Thoracic aorta (tissue), 2 donors: ENCODE measurements at regions not wholly inside any gene's neighbourhood (a gene's known extent, or its start where the extent isn't known, plus 50 kb on each side); places are given as distances from the start of the nearest gene placed in this dataset.
"Not testable (repeated sequence)": the region's sequence is repeated elsewhere in the genome, so short reads cannot be mapped to it uniquely, and the experiment has no call there.

Experiments used
- ATAC-seq: fragments of 150-250 bp; one replicate; pipeline ENCODE4 v1.8.0; 2017; ENCODE audit warnings: low read depth; ENCODE audit not compliant: insufficient number of reproducible peaks, low FRiP score
- DNase-seq: peaks from one replicate; pipeline ENCODE4 v3.0.0-alpha.2; 2020; ENCODE audit warnings: low spot score
- H3K27ac ChIP-seq, 2 donors: fragments of 200-600 bp; sonication (generic); 1 replicate in 1 of 2; 2 replicates in 1 of 2; pipeline ENCODE4 v1.5.1; 2016; ENCODE audit warnings: mild to moderate bottlenecking in 2 of 2, moderate library complexity in 2 of 2
- H3K27me3 ChIP-seq: fragments of 200-600 bp; sonication (generic); replicated peaks from 2 replicates; pipeline ENCODE4 v1.6.0; 2016; ENCODE audit warnings: mild to moderate bottlenecking; ENCODE audit not compliant: insufficient read depth
- H3K36me3 ChIP-seq: fragments of 200-600 bp; sonication (generic); one replicate; pipeline ENCODE4 v1.5.1; 2016
- H3K4me1 ChIP-seq, 2 donors: fragments of 200-600 bp; sonication (generic); 1 replicate in 1 of 2; 2 replicates in 1 of 2; pipeline versions ENCODE4 v1.5.1 to v1.6.0; 2016; ENCODE audit warnings: low read depth in 2 of 2, mild to moderate bottlenecking in 1 of 2; ENCODE audit not compliant: control insufficient read depth in 1 of 2
- H3K4me3 ChIP-seq: fragments of 200-600 bp; sonication (generic); 2 replicates; pipeline ENCODE4 v1.5.1; 2016; ENCODE audit warnings: mild to moderate bottlenecking
- H3K9me3 ChIP-seq: fragments of 200-600 bp; sonication (generic); 2 replicates; pipeline ENCODE4 v1.5.1; 2016
- CTCF ChIP-seq: fragments of 200-600 bp; sonication (generic); IDR thresholded peaks from one replicate; pipeline ENCODE4 v1.5.1; 2019; ENCODE audit warnings: antibody characterized with exemption

DNA sequence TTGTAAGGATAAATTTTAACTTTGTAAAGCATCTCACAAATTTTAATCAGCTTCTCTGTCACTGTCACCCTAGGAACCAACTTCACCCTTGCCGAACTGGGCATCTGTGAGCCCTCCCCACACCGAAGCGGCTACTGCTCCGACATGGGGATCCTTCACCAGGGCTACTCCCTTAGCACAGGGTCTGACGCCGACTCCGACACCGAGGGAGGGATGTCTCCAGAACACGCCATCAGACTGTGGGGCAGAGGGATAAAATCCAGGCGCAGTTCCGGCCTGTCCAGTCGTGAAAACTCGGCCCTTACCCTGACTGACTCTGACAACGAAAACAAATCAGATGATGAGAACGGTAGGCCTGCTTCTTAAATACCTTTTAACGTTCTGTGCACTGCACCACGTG, 916.3 kb upstream of the WWC1 start:
- Histone ChIP-seq H3K27ac (no peak overlapping the region), H3K27me3 (no peaks in the 10 kb centered on the region), H3K4me1 (no peaks in the 10 kb centered on the region), H3K4me3 (no peak overlapping the region), H3K36me3 (no peaks in the 10 kb centered on the region), H3K9me3 (no peaks in the 10 kb centered on the region)
- DNase-seq (no peak), ATAC-seq (no peak)
- no peak for TF ChIP-seq CTCF

DNA sequence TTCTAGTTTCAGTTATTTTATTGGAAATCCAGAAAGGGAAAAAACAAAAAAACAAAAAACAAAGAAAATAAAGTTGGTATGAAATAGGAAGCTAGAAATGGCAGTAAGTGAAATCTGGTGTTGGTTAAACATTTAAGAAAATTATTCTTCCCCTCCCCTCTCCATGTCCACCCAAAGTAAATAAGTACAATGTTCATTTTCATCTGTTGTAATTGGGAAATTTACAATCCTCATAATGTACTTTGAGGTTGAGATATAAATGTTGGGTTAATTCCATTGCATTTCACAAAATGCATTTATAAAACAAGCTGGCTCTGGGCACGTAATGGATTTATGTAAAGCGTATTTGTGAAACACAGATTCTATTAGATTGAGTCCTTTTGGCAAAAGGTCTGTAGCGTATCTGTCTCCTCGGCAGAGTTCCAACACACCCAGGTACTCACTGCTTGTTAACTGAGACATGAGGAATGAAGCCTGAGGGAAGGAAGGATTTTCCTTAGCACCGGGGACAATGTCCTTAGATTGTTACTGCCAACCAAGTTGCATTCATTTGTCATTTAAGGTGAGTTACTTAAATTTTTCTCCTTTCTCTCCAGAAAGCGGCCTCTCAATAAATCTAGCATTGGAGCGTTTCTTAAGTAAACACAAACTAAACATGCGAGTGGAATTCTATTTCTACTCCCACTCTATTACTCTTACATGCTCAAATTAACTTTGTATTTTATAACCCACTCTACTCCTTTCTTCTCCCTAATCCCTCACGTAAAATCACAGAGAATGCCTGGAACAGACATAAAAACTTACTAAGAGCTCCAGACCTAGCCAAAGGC, 912.3 kb upstream of the WWC1 start:
- ATAC-seq, result no peak
- no peak for DNase-seq
- no peaks in the 10 kb centered on the region for H3K27me3 ChIP-seq
- TF ChIP-seq CTCF, result no peak
- H3K4me1 ChIP-seq, result no peaks in the 10 kb centered on the region
- no peak overlapping the region for H3K4me3 ChIP-seq
- H3K9me3 ChIP-seq, result no peaks in the 10 kb centered on the region
- H3K36me3 ChIP-seq, result no peaks in the 10 kb centered on the region
- H3K27ac ChIP-seq, result no peak overlapping the region

DNA sequence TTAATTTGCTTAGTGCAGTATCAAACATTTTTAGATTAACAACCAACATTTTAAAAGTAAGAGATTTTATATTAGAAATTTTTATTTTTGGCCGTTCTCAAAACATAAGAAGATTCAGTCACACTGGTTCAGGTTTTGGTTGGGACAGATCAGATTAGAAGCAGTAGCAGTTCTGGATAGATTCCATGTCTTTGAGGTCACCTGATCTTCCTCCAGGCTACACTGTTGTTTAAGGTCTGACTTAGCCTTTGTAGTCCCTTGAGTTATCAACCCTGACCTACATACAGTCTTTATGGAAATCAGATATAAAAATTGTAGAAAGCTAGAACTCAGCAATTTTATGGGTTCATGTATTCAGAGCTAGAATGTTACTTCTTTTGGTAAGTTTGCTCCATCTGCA, 910.0 kb upstream of the WWC1 start:
- TF ChIP-seq CTCF, result no peak
- H3K27me3 ChIP-seq, result no peaks in the 10 kb centered on the region
- no peaks in the 10 kb centered on the region for H3K36me3 ChIP-seq
- no peak overlapping the region for H3K27ac ChIP-seq
- H3K4me3 ChIP-seq, result no peak overlapping the region
- ATAC-seq (no peak), DNase-seq (no peak)
- no peaks in the 10 kb centered on the region for H3K4me1 ChIP-seq
- H3K9me3 ChIP-seq, result no peaks in the 10 kb centered on the region

DNA sequence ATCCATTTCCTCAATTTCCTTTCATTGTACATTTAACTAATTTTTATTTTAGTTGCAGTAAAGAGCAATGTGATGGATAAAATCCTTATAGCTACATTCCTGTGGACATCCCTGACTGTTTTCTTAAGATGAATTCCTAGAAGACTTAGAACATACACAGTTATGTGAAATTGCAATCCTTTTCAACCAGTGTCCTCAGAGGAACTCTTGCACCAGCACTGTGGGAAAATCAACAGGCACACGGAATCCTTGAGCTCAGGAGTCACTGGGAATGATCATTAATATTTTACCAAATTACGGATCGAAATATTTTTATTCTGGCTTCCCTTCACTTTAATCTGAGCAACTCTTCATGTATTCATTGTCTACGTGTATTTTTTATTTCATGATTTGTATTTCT, 901.9 kb upstream of the WWC1 start:
- H3K36me3 ChIP-seq, result no peaks in the 10 kb centered on the region
- no peaks in the 10 kb centered on the region for H3K27me3 ChIP-seq
- H3K4me3 ChIP-seq, result no peak overlapping the region
- H3K9me3 ChIP-seq, result no peaks in the 10 kb centered on the region
- no peak overlapping the region for H3K27ac ChIP-seq
- no peak for TF ChIP-seq CTCF
- DNase-seq (no peak), ATAC-seq (no peak)
- no peaks in the 10 kb centered on the region for H3K4me1 ChIP-seq

DNA sequence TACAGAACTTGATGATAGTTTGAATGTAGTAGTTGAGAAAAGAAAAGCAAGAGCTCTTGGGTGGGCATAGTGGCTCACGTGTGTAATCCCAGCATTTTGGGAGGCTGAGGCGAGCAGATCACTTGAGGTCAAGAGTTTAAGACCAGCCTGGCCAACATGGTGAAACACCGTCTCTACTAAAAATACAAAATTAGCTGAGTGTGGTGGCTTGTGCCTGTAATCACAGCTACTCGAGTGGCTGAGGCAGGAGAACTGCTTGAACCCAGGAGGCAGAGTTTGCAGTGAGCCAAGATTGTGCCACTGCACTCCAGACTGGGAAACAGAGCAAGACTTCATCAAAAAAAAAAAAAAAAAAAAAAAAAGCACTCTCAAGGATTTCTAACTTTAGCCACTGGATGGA, 900.2 kb upstream of the WWC1 start:
- not testable (repeated sequence) for H3K9me3 ChIP-seq, H3K36me3 ChIP-seq, DNase-seq, ATAC-seq, H3K27me3 ChIP-seq, H3K27ac ChIP-seq, H3K4me1 ChIP-seq, H3K4me3 ChIP-seq

- Histone ChIP-seq H3K4me3 (no peak overlapping the region), H3K9me3 (no peaks in the 10 kb centered on the region), H3K27ac (no peak overlapping the region), H3K27me3 (no peaks in the 10 kb centered on the region), H3K4me1 (no peaks in the 10 kb centered on the region), H3K36me3 (no peaks in the 10 kb centered on the region)
- ATAC-seq, result no peak
- no peak for DNase-seq
- TF ChIP-seq CTCF, result no peak
Observed at GRCh38 chr5:167392240-167392639, 899.2 kb upstream of the WWC1 start.
